Keratinocyte (primary cell): ENCODE measurements at regions not wholly inside any gene's neighbourhood (a gene's known extent, or its start where the extent isn't known, plus 50 kb on each side); places are given as distances from the start of the nearest gene placed in this dataset.

Experiments used
- DNase-seq: peaks from one replicate; pipeline ENCODE4 v3.0.0-alpha.2; 2011; ENCODE audit warnings: low read depth, missing footprints, low spot score
- FAIRE-seq: peaks from 2 replicates; lab custom pipeline; 2011; peaks lifted over from hg19 to GRCh38; lab: Jason Lieb, UNC
- H2AFZ ChIP-seq: 2 replicates; pipeline ENCODE4 v1.6.0; 2012; ENCODE audit warnings: low read length, control low read depth, inconsistent platforms; ENCODE audit not compliant: control insufficient read depth
- H3K27ac ChIP-seq: 2 replicates; pipeline ENCODE4 v1.5.1; 2011; ENCODE audit warnings: low read length; ENCODE audit not compliant: control insufficient read depth, insufficient read depth
- H3K27me3 ChIP-seq: 3 replicates; pipeline ENCODE4 v1.6.0; 2011; ENCODE audit warnings: low read length; ENCODE audit not compliant: control insufficient read depth, insufficient read depth; ENCODE audit errors: extremely low read depth
- H3K36me3 ChIP-seq, 2 experiments: 2 replicates in 1 of 2; 3 replicates in 1 of 2; pipeline ENCODE4 v1.5.1; 2011; ENCODE audit warnings: low read length in 2 of 2, mild to moderate bottlenecking in 1 of 2; ENCODE audit not compliant: control insufficient read depth in 2 of 2, insufficient read depth in 2 of 2; ENCODE audit errors: extremely low read depth in 1 of 2
- H3K4me1 ChIP-seq: 3 replicates; pipeline ENCODE4 v1.5.1; 2011; ENCODE audit warnings: low read length; ENCODE audit not compliant: control insufficient read depth, insufficient read depth; ENCODE audit errors: extremely low read depth
- H3K4me2 ChIP-seq: 3 replicates; pipeline ENCODE4 v1.6.0; 2011; ENCODE audit warnings: low read depth, low read length; ENCODE audit not compliant: control insufficient read depth, insufficient read depth; ENCODE audit errors: extremely low read depth
- H3K4me3 ChIP-seq, 3 experiments: fragments of 200-600 bp in 1 of 3; sonication (generic) in 1 of 3; 2 replicates in 2 of 3; 3 replicates in 1 of 3; pipeline ENCODE4 v1.5.1; 2011 to 2016; ENCODE audit warnings: low read length in 3 of 3, mild to moderate bottlenecking in 3 of 3, control low read depth in 2 of 3, inconsistent platforms in 1 of 3, low read depth in 1 of 3, mixed read lengths in 1 of 3, mixed run types in 1 of 3, moderate library complexity in 1 of 3; ENCODE audit not compliant: control insufficient read depth in 2 of 3, insufficient read depth in 2 of 3; ENCODE audit errors: extremely low read depth in 1 of 3
- H3K79me2 ChIP-seq: 2 replicates; pipeline ENCODE4 v1.6.0; 2012; ENCODE audit warnings: low read length; ENCODE audit not compliant: control insufficient read depth, insufficient read depth
- H3K9ac ChIP-seq: 3 replicates; pipeline ENCODE4 v1.6.0; 2011; ENCODE audit warnings: low read length; ENCODE audit not compliant: control insufficient read depth, insufficient read depth; ENCODE audit errors: extremely low read depth
- H3K9me1 ChIP-seq: 3 replicates; pipeline ENCODE4 v1.6.0; 2011; ENCODE audit warnings: low read length; ENCODE audit not compliant: control insufficient read depth, insufficient read depth; ENCODE audit errors: extremely low read depth
- H3K9me3 ChIP-seq: 2 replicates; pipeline ENCODE4 v1.5.1; 2012; ENCODE audit warnings: low read depth, low read length; ENCODE audit not compliant: control insufficient read depth
- H4K20me1 ChIP-seq: 3 replicates; pipeline ENCODE4 v1.6.0; 2011; ENCODE audit warnings: low read length; ENCODE audit not compliant: control insufficient read depth, insufficient read depth; ENCODE audit errors: extremely low read depth
- CTCF ChIP-seq, 3 experiments: IDR thresholded peaks in 1 of 3; conservative IDR thresholded peaks in 1 of 3; optimal IDR thresholded peaks in 1 of 3; 2 replicates in 2 of 3; 3 replicates in 1 of 3; pipeline versions ENCODE3 to v1.5.1; 2011; ENCODE audit warnings: low read length in 3 of 3, mild to moderate bottlenecking in 3 of 3, moderate library complexity in 2 of 3, control low read depth in 1 of 3, inconsistent platforms in 1 of 3; ENCODE audit not compliant: insufficient read depth in 2 of 3; ENCODE audit errors: extremely low read depth in 1 of 3
- EZH2 ChIP-seq: IDR thresholded peaks from one replicate; pipeline ENCODE4 v1.6.1; 2012; ENCODE audit warnings: inconsistent platforms, mild to moderate bottlenecking, low read length, moderate library complexity
- dilution Hi-C: fragments of 300-500 bp; cut with MboI; formaldehyde crosslinking; loops from one replicate; pipeline ENCODE4 v1.7.0; 2020; ENCODE audit warnings: low sequenced_read_pairs; ENCODE audit not compliant: extremely low pct_ligation_motif_present

DNA sequence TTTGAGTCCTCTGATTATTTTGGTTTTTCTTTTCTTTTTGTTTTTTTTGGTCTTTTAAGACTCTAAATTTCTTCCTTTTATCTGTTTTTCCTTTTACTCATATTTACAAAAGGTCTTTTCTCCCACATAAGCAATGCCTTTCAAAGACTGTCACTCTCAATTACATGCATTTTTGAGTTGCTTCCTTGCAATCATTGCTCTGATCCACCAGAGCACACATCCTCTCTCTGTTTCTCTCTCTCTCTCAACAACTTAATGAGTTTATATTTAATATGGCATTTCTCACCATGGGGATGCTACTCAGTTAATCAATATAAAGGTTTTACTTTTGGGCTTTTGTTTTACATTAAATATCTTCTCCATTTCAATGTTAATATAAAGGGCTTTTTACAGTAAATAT is 62.7 kb upstream of the OR10AD1 start:
- Histone ChIP-seq H4K20me1 (no peaks in the 10 kb centered on the region), H2AFZ (no peak overlapping the region), H3K9me3 (no peaks in the 10 kb centered on the region), H3K4me2 (no peak overlapping the region), H3K4me1 (no peaks in the 10 kb centered on the region), H3K36me3 (no peaks in the 10 kb centered on the region), H3K9me1 (no peaks in the 10 kb centered on the region), H3K79me2 (no peaks in the 10 kb centered on the region), H3K9ac (no peak overlapping the region), H3K27ac (no peak overlapping the region), H3K27me3 (no peaks in the 10 kb centered on the region), H3K4me3 (no peak overlapping the region)
- no peak for FAIRE-seq
- no peak for DNase-seq
- dilution Hi-C loops: no loop called here
- TF ChIP-seq CTCF (optimal IDR thresholded peaks at IDR 0.05 in 1 of 3, IDR thresholded peaks at IDR 0.05 in 1 of 3, conservative IDR thresholded peaks at IDR 0.05 in 1 of 3; ENCODE audit: extremely low read depth in 1 of 3, insufficient read depth in 2 of 3, low read length in 3 of 3) (no peak), EZH2 (no peak)

DNA sequence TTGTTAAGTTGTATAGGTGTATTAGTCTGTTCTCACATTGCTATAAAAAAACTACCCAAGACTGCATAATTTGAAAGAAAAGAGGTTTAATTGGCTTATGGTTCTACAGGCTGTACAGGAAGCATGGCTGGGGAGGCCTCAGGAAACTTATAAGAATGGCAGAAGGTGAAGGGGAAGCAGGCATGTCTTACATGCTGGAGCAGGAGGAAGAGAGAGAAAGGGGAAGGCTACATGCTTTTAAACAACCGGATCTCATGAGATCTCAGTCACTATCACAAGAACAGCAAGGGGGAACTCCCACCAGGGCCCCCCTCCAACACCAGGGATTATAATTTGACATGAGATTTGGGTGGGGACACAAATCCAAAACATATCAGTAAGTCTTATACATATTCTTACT is 60.5 kb upstream of the OR10AD1 start:
- Histone ChIP-seq H3K4me3 (no peak overlapping the region), H3K9ac (no peak overlapping the region), H3K79me2 (no peaks in the 10 kb centered on the region), H3K4me2 (no peak overlapping the region), H3K36me3 (no peaks in the 10 kb centered on the region), H3K9me3 (no peaks in the 10 kb centered on the region), H4K20me1 (no peaks in the 10 kb centered on the region), H3K9me1 (no peaks in the 10 kb centered on the region), H2AFZ (no peak overlapping the region), H3K4me1 (no peaks in the 10 kb centered on the region), H3K27me3 (no peaks in the 10 kb centered on the region), H3K27ac (no peak overlapping the region)
- no peak for DNase-seq
- FAIRE-seq: no peak
- dilution Hi-C loops: no loop called here
- TF ChIP-seq CTCF (optimal IDR thresholded peaks at IDR 0.05 in 1 of 3, IDR thresholded peaks at IDR 0.05 in 1 of 3, conservative IDR thresholded peaks at IDR 0.05 in 1 of 3; ENCODE audit: extremely low read depth in 1 of 3, insufficient read depth in 2 of 3, low read length in 3 of 3): no peak
- TF ChIP-seq EZH2: no peak
